ENCODE measurements at regions not wholly inside any gene's neighbourhood (a gene's known extent, or its start where the extent isn't known, plus 50 kb on each side); places are given as distances from the start of the nearest gene placed in this dataset.

GRCh38 chr3:117874904-117875874, 1159.5 kb downstream of the IGSF11 start:
- no peak for DNase-seq

DNA sequence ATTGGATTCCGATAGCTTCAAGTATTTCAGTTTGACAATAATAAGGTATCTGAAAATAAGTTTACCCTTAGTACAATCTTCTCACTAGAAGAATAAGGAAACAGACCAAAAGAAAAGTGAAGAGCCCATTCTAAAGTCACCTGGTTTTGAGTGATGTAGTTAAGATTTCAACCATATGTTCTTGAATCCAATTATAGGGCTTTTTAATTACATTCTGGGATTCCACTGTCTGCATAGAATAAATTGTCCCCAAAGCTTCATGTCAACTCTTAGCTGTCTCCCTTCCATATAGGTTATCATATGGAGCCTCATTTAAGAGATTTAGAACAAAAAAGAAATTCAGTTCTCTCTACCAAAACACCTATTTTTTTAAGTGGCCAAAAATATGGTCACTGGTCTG, 1158.8 kb downstream of the IGSF11 start:
- no peak for DNase-seq

GRCh38 chr3:117880638-117881037, 1154.0 kb downstream of the IGSF11 start:
- no peak for DNase-seq

DNA sequence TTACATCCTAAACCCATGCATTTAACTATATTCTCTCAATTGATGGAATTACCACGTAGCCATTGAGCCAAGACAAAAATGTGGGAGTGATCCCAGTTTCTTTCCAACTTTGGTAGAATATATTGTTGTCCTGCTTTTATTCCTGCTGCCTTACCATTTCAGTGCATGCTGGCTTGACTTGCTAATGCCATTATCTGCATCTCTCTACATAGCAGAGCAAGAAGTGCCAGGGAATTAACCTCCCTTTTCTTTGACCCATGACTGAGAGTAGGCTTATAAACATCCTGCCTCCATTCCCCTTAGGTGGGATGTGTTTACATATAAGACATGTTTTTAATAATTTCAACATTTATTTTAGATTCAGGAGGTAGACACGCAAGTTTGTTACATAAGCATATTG, 1153.4 kb downstream of the IGSF11 start:
- no peak for DNase-seq

- no peak for DNase-seq
Measured at GRCh38 chr3:117885011-117885441, 1149.6 kb downstream of the IGSF11 start.

DNA sequence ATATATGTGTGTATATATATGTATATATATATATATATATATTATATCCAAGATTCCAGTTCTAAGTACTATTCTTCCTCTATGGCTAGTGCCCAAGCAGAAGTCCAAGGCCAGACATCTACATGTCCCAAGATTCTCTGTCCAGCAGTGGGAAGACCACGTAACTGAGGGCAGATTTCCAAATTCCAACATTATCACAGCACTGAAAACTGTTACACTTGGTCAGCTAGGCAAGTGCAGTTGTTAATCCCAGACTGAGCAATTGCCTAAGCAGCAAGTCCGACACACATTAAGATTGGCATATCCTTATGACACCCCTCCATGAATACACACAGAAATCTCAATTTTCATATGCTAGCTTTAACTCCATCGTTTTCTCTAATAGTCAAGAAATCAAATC, 1148.5 kb downstream of the IGSF11 start:
- DNase-seq: no peak

GRCh38 chr3:117887031-117887430, 1147.6 kb downstream of the IGSF11 start:
- no peak for DNase-seq

GRCh38 chr3:117887901-117888300, 1146.7 kb downstream of the IGSF11 start:
- peak; percentile 23 for DNase-seq

- peak; percentile 45 for DNase-seq
Measured at GRCh38 chr3:117892431-117892841, 1142.2 kb downstream of the IGSF11 start.

GRCh38 chr3:117893001-117893400, 1141.6 kb downstream of the IGSF11 start:
- DNase-seq: peak; percentile 31

GRCh38 chr3:117893638-117894037, 1141.0 kb downstream of the IGSF11 start:
- DNase-seq: peak; percentile 27

DNA sequence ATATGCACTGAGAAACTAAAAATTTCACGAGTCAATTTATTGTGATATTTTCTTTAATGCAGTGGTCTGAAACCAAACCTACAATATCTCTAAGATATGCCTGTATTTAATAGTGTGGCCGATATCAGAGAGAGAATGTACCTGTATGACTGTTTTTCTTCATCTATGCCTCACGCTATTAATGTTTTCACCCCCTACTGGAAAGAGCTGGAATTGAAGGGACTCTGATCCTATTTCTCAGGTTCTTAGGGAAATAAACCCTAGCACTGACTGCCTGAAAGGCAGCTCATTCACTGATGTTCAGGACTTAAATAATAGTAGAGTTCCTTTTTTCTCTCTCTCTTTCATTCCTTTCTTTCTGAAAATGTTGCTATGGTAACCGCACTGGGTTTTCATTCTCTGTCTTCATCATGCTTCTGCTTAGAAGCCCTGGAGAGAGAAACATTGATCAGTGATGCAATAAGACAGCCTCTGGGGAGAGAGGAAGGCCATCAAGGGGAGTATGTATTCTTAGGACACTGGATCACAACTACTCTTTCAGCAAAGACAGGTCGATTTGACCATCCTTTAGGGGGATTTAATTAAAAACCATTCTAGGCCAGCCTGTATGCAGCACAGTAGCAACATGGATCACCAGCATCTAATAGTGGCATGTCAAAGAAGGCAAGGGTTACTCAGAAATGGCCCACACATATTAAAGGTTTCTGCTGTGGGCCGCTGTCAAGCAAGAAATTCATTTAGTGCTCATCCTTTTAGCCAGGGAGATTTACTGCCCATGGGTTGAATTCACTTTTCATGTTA, 1135.7 kb downstream of the IGSF11 start:
- DNase-seq: no peak

GRCh38 chr3:117903226-117903625, 1131.4 kb downstream of the IGSF11 start:
- peak; percentile 91 for DNase-seq

DNA sequence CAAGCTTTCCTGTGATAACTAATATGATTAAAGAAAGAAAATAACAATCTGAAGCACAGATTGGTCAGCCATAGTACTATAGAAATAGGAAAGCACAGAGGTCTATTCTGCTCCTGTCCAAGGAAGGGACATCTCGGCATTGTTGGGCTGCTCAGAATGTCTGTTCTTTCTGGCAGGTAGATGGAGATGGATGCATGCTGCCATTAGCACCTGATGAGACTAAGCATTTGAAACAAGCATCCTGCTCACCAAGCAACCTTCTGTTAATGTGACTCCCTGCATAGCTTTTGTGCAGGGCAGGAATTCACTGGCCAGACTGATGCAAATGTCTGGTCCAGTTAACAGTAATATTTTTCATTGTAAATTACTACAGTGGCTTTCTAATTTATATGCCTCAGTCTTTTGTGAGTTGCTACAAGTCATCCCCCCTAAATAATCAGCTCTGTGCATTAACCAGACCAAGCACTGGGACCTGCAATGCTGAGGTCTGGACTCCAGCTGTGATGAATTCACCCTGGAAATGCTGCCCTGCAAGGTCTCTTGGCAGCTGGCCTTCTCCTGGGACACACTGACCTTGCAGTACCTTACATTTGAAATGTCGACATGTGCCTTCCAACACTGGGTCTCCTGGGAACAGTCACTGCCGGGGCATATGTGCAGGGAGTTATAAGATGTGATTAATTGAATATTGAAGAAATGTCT, 1123.7 kb downstream of the IGSF11 start:
- no peak for DNase-seq

DNA sequence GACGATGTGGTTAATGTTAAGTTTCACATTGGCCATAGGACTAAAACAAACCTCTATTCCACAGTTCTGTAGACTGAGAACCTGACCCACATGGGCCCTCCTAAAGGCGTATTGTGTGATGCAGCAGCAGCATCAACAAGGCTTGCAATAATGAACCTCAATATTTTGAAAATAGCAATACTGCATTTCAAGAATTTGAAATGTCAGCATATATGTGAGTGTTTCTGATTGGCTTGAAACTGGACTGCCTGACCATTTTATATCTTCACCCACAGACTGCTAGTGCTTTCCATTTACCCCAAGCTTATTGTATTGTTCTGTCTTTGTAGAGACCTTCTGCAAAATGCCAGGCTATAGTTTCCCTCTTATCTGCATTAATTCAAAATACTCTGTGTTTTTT, 1122.3 kb downstream of the IGSF11 start:
- no peak for DNase-seq

GRCh38 chr3:117914540-117915100, 1120.0 kb downstream of the IGSF11 start:
- no peak for DNase-seq

GRCh38 chr3:117916839-117917238, 1117.8 kb downstream of the IGSF11 start:
- DNase-seq: no peak

GRCh38 chr3:117919621-117920020, 1115.0 kb downstream of the IGSF11 start:
- DNase-seq: no peak

DNA sequence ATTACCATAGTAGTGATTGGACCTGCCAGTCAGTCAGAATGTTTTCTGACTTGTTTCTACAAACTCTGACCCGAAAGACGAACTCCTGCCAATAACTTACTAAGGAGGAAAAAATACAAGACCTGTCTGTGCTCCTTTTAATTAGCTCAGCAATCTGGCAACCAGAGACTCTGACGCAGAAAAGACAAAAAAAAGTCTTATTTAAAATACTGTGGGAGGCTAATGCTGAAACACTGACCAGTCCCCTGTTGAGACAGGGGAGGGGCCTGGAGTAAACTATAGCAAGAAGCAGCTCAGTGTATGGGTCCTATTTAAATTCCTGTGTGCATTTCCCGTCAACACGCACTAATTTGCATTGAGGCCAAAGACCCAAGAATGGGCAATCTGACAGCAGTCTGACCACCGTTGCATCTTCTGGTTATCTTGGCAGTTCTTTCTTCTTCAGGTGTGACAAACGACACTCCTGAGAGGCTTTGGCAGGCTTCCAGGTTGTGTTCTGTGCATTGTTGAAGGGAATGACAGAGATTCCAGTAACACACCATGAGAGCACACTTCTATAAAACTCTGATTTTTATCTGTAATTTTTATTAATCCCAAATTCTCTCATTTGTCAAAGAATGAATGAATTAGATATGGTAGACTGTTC, 1114.3 kb downstream of the IGSF11 start:
- no peak for DNase-seq

- DNase-seq: no peak
Measured at GRCh38 chr3:117921411-117921810, 1113.2 kb downstream of the IGSF11 start.

- no peak for DNase-seq
Measured at GRCh38 chr3:117922039-117922438, 1112.6 kb downstream of the IGSF11 start.

DNA sequence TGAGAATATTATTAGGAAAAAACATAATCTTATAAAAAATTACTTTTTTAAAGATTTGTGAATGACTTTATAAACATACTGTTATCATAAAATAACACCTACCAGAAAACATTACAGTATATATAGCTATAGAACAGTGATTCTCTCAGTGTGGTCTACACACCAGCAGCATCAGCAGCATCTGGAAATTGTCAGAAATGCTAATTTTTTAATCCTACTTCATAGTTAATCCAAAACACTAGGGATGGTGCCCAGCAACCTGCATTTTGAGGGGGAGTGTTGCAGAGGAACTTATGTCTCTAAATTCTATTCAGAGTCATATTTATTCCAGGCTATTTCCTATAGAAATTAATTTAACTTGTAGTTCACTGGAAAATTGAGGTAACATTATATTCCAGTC, 1107.8 kb downstream of the IGSF11 start:
- DNase-seq: no peak
